HCT116 (cell line): ENCODE measurements at regions not wholly inside any gene's neighbourhood (a gene's known extent, or its start where the extent isn't known, plus 50 kb on each side); places are given as distances from the start of the nearest gene placed in this dataset.
"Not testable (repeated sequence)": the region's sequence is repeated elsewhere in the genome, so short reads cannot be mapped to it uniquely, and the experiment has no call there.

Experiments
- ATAC-seq: fragments of 200-7000 bp; cut with Tn5 transposase; 2 replicates; pipeline ENCODE4 v1.9.1; 2020; ENCODE audit warnings: mild to moderate bottlenecking, moderate library complexity
- BruUV-seq: library from RNA; stranded (reverse); fragments of 400-500 nt; replicated peaks from 2 replicates; lab custom pipeline; 2021; lab: Mats Ljungman, UMichigan
- CTCF ChIA-PET: fragments of 300-600 bp; sonication (Branson Sonifier 250); formaldehyde crosslinking; loops from one replicate; lab custom pipeline; 2021; ENCODE audit warnings: antibody characterized with exemption; lab: Charles Lee
- POLR2A ChIA-PET: fragments of 300-600, 350-600 bp; sonication (Branson Sonifier 250); formaldehyde crosslinking; loops from one replicate; lab custom pipeline; 2021; ENCODE audit warnings: antibody characterized with exemption; lab: Charles Lee
- RAD21 ChIA-PET, 2 experiments: fragments of 300-600 bp; sonication (Branson Sonifier 250); formaldehyde crosslinking; loops; one replicate each; lab custom pipeline; 2023; ENCODE audit warnings: low total read pairs in 2 of 2; ENCODE audit not compliant: uncharacterized antibody in 2 of 2, unreplicated experiment in 2 of 2, low non-redundant PET in 1 of 2; lab: Charles Lee
- DNase-seq: peaks from one replicate; pipeline ENCODE4 v3.0.0-alpha.2; 2010; ENCODE audit warnings: low read depth, low spot score
- H2AFZ ChIP-seq: fragments of 200-600 bp; shearing (Covaris generic), sonication (generic); 2 replicates; pipeline ENCODE4 v1.6.1; 2017; ENCODE audit warnings: low read depth, mixed run types, mixed read lengths, antibody characterized with exemption, low read length; ENCODE audit not compliant: poor library complexity, severe bottlenecking
- H3K27ac ChIP-seq: 2 replicates; pipeline ENCODE4 v1.5.1; 2012; ENCODE audit warnings: low read depth, low read length
- H3K27me3 ChIP-seq: fragments of 200-600 bp; sonication (generic); 2 replicates; pipeline ENCODE4 v1.6.1; 2016; ENCODE audit warnings: mixed run types, low read length, mixed read lengths; ENCODE audit not compliant: insufficient read depth
- H3K36me3 ChIP-seq, 2 experiments: fragments of 200-500 bp in 1 of 2; fragments of 200-600 bp in 1 of 2; sonication (Bioruptor generic) in 1 of 2; sonication (generic) in 1 of 2; 2 replicates each; pipeline versions ENCODE4 v1.5.1 to v1.6.1; 2014 to 2016; ENCODE audit warnings: low read length in 2 of 2, inconsistent platforms in 1 of 2, mixed read lengths in 1 of 2, mixed run types in 1 of 2; ENCODE audit not compliant: insufficient read depth in 2 of 2, control insufficient read depth in 1 of 2
- H3K4me1 ChIP-seq, 2 experiments: fragments of 200-600 bp in 1 of 2; sonication (generic) in 1 of 2; 2 replicates each; pipeline versions ENCODE4 v1.5.1 to v1.6.1; 2012 to 2017; ENCODE audit warnings: low read length in 2 of 2, inconsistent platforms in 1 of 2, mild to moderate bottlenecking in 1 of 2, mixed read lengths in 1 of 2, mixed run types in 1 of 2, moderate library complexity in 1 of 2; ENCODE audit not compliant: insufficient read depth in 2 of 2, control insufficient read depth in 1 of 2
- H3K4me2 ChIP-seq: fragments of 200-600 bp; sonication (generic); 2 replicates; pipeline ENCODE4 v1.6.1; 2017; ENCODE audit warnings: mixed run types, low read length, mixed read lengths
- H3K4me3 ChIP-seq, 2 experiments: fragments of 200-600 bp in 1 of 2; sonication (generic) in 1 of 2; replicated peaks in 1 of 2; 2 replicates each; pipeline ENCODE4 v1.5.1; 2011 to 2016; ENCODE audit warnings: low read length in 2 of 2, control low read depth in 1 of 2, low read depth in 1 of 2, mild to moderate bottlenecking in 1 of 2, mixed read lengths in 1 of 2, mixed run types in 1 of 2
- H3K79me2 ChIP-seq: fragments of 200-600 bp; sonication (generic); 2 replicates; pipeline ENCODE4 v1.6.1; 2017; ENCODE audit warnings: mild to moderate bottlenecking, mixed run types, low read length, moderate library complexity, mixed read lengths; ENCODE audit not compliant: insufficient read depth
- H3K9ac ChIP-seq: fragments of 200-600 bp; sonication (generic); 2 replicates; pipeline ENCODE4 v1.6.1; 2016; ENCODE audit warnings: low read length, mixed read lengths
- H3K9me2 ChIP-seq: fragments of 200-600 bp; sonication (generic), shearing (Covaris generic); 2 replicates; pipeline ENCODE4 v1.6.1; 2017; ENCODE audit warnings: mixed run types, mild to moderate bottlenecking, moderate library complexity; ENCODE audit not compliant: insufficient read depth
- H3K9me3 ChIP-seq, 2 experiments: fragments of 200-500 bp in 1 of 2; fragments of 200-600 bp in 1 of 2; sonication (Bioruptor generic) in 1 of 2; sonication (generic) in 1 of 2; 2 replicates each; pipeline ENCODE4 v1.6.1; 2014 to 2017; ENCODE audit warnings: low read length in 2 of 2, mixed read lengths in 2 of 2, inconsistent platforms in 1 of 2, low read depth in 1 of 2, mild to moderate bottlenecking in 1 of 2, mixed run types in 1 of 2, moderate library complexity in 1 of 2; ENCODE audit not compliant: control insufficient read depth in 1 of 2, insufficient read depth in 1 of 2
- H4K20me1 ChIP-seq: fragments of 200-600 bp; sonication (generic), shearing (Covaris generic); 2 replicates; pipeline ENCODE4 v1.6.1; 2017; ENCODE audit warnings: mixed run types, mild to moderate bottlenecking, moderate library complexity; ENCODE audit not compliant: insufficient read depth
- CTCF ChIP-seq, 3 experiments: fragments of 200-600 bp in 1 of 3; sonication (generic) in 1 of 3; IDR thresholded peaks in 2 of 3; conservative IDR thresholded peaks in 1 of 3; 2 replicates each; pipeline ENCODE4 v1.5.1; 2012 to 2017; ENCODE audit warnings: low read depth in 2 of 3, low read length in 2 of 3, antibody characterized with exemption in 1 of 3, borderline replicate concordance in 1 of 3, control low read depth in 1 of 3, mild to moderate bottlenecking in 1 of 3, mixed read lengths in 1 of 3, mixed run types in 1 of 3, moderate library complexity in 1 of 3; ENCODE audit not compliant: insufficient read depth in 1 of 3
- RAD21 ChIP-seq: IDR thresholded peaks from 2 replicates; pipeline ENCODE4 v1.6.1; 2012; ENCODE audit warnings: low read depth, mild to moderate bottlenecking
- intact Hi-C: fragments of 100-400 bp; cut with micrococcal nuclease; formaldehyde crosslinking; loops from 2 replicates; pipeline ENCODE4 v1.10.0; 2022

GRCh38 chr7:6965051-6965450, 139.0 kb upstream of the CCZ1B start:
- H3K79me2 ChIP-seq, POLR2A ChIA-PET, RAD21 ChIA-PET, ATAC-seq, CTCF ChIA-PET, H3K4me2 ChIP-seq, H3K27ac ChIP-seq, H2AFZ ChIP-seq, H3K4me1 ChIP-seq, H3K9ac ChIP-seq, H3K4me3 ChIP-seq, H3K27me3 ChIP-seq, H4K20me1 ChIP-seq, BruUV-seq, H3K9me2 ChIP-seq, H3K9me3 ChIP-seq, H3K36me3 ChIP-seq: not testable (repeated sequence)
- DNase-seq: peak; percentile 24
- TF ChIP-seq CTCF (IDR thresholded peaks at IDR 0.05 in 2 of 3, conservative IDR thresholded peaks at IDR 0.05 in 1 of 3; ENCODE audit: borderline replicate concordance in 1 of 3, insufficient read depth in 1 of 3, low read depth in 2 of 3, low read length in 2 of 3): peak in 2 of 3 experiments; percentile 44 to 49; a peak in 4 of 6 replicates
- peak; percentile 70 for TF ChIP-seq RAD21
- intact Hi-C loops: loop anchor here (2.0 to 10.0 kb wide), 4 partner anchors 140 to 1252 kb away; no protein-coding TSS in a partner anchor

GRCh38 chr7:6970180-6970579, 144.1 kb upstream of the CCZ1B start:
- H4K20me1 ChIP-seq, H3K36me3 ChIP-seq, H3K27ac ChIP-seq, H3K4me1 ChIP-seq, H3K9ac ChIP-seq, BruUV-seq, CTCF ChIA-PET, H2AFZ ChIP-seq, H3K27me3 ChIP-seq, intact Hi-C loops, H3K79me2 ChIP-seq, POLR2A ChIA-PET, H3K9me3 ChIP-seq, DNase-seq, H3K4me3 ChIP-seq, H3K4me2 ChIP-seq, H3K9me2 ChIP-seq, ATAC-seq, RAD21 ChIA-PET: not testable (repeated sequence)

- H3K9ac ChIP-seq, H4K20me1 ChIP-seq, H3K4me3 ChIP-seq, BruUV-seq, H3K9me3 ChIP-seq, ATAC-seq, DNase-seq, H3K9me2 ChIP-seq, RAD21 ChIA-PET, intact Hi-C loops, H2AFZ ChIP-seq, H3K36me3 ChIP-seq, H3K79me2 ChIP-seq, H3K27ac ChIP-seq, CTCF ChIA-PET, H3K4me1 ChIP-seq, H3K27me3 ChIP-seq, POLR2A ChIA-PET, H3K4me2 ChIP-seq: not testable (repeated sequence)
Measured at GRCh38 chr7:6974876-6975275, 148.8 kb upstream of the CCZ1B start.

- BruUV-seq, H3K9ac ChIP-seq, H3K4me1 ChIP-seq, H3K9me3 ChIP-seq, intact Hi-C loops, H4K20me1 ChIP-seq, POLR2A ChIA-PET, H3K36me3 ChIP-seq, CTCF ChIA-PET, ATAC-seq, H2AFZ ChIP-seq, RAD21 ChIA-PET, H3K4me2 ChIP-seq, H3K27me3 ChIP-seq, H3K4me3 ChIP-seq, DNase-seq, H3K79me2 ChIP-seq, H3K27ac ChIP-seq, H3K9me2 ChIP-seq: not testable (repeated sequence)
Measured at GRCh38 chr7:6975346-6975745, 149.3 kb upstream of the CCZ1B start.
